Activated naive CD4-positive, alpha-beta T cell treated with anti-CD3 and anti-CD28 coated beads for 36 hours (primary cell): ENCODE measurements at regions not wholly inside any gene's neighbourhood (a gene's known extent, or its start where the extent isn't known, plus 50 kb on each side); places are given as distances from the start of the nearest gene placed in this dataset.

Source experiments
- CTCF ChIA-PET: fragments of 350-600 bp; sonication (Branson Sonifier 250); formaldehyde crosslinking; loops from one replicate; lab custom pipeline; 2021; ENCODE audit warnings: antibody characterized with exemption; lab: Charles Lee
- DNase-seq: peaks from one replicate; pipeline ENCODE4 v3.0.0-alpha.2; 2020
- H3K27ac Mint-ChIP-seq: one replicate; pipeline ENCODE4 v1.8.0; 2021; ENCODE audit warnings: mild to moderate bottlenecking, mixed read lengths
- H3K27me3 Mint-ChIP-seq: one replicate; pipeline ENCODE4 v1.8.0; 2021; ENCODE audit warnings: low read depth, mixed read lengths
- H3K36me3 Mint-ChIP-seq: one replicate; pipeline ENCODE4 v1.8.0; 2021; ENCODE audit warnings: low read depth, mixed read lengths
- H3K4me1 Mint-ChIP-seq: one replicate; pipeline ENCODE4 v1.8.0; 2021; ENCODE audit warnings: low read depth, mixed read lengths
- H3K4me3 Mint-ChIP-seq: one replicate; pipeline ENCODE4 v1.8.0; 2021; ENCODE audit warnings: mild to moderate bottlenecking, moderate library complexity, mixed read lengths
- H3K9me3 Mint-ChIP-seq: one replicate; pipeline ENCODE4 v1.8.0; 2021; ENCODE audit warnings: mixed read lengths
- intact Hi-C: fragments of 100-400 bp; cut with micrococcal nuclease; formaldehyde crosslinking; loops from one replicate; pipeline ENCODE4 v1.15.1; 2023

- intact Hi-C loops = no loop called here
- CTCF ChIA-PET = no interaction called here
- no peak overlapping the region for H3K4me3 Mint-ChIP-seq
- H3K36me3 Mint-ChIP-seq = no peaks in the 10 kb centered on the region
- no peak for DNase-seq
- H3K27ac Mint-ChIP-seq = no peak overlapping the region
- no peaks in the 10 kb centered on the region for H3K4me1 Mint-ChIP-seq
- no peaks in the 10 kb centered on the region for H3K9me3 Mint-ChIP-seq
- no peaks in the 10 kb centered on the region for H3K27me3 Mint-ChIP-seq
Measured at GRCh38 chr1:244106837-244107493, 55.9 kb downstream of the ZBTB18 start.

- no peaks in the 10 kb centered on the region for H3K4me1 Mint-ChIP-seq
- H3K4me3 Mint-ChIP-seq = no peak overlapping the region
- intact Hi-C loops = no loop called here
- no peak for DNase-seq
- H3K27ac Mint-ChIP-seq = no peak overlapping the region
- CTCF ChIA-PET = no interaction called here
- no peaks in the 10 kb centered on the region for H3K36me3 Mint-ChIP-seq
- no peaks in the 10 kb centered on the region for H3K27me3 Mint-ChIP-seq
- H3K9me3 Mint-ChIP-seq = no peaks in the 10 kb centered on the region
Measured at GRCh38 chr1:244111027-244111426, 59.9 kb downstream of the ZBTB18 start.

- CTCF ChIA-PET = no interaction called here
- no peak for DNase-seq
- Mint-ChIP-seq H3K9me3 (peaks cover 3% of the 10 kb centered on the region), H3K27me3 (no peaks in the 10 kb centered on the region), H3K36me3 (no peaks in the 10 kb centered on the region), H3K4me1 (no peaks in the 10 kb centered on the region), H3K4me3 (no peak overlapping the region), H3K27ac (no peak overlapping the region)
- intact Hi-C loops = no loop called here
Measured at GRCh38 chr1:244112041-244112440, 61.0 kb downstream of the ZBTB18 start.

GRCh38 chr1:244112636-244113035 lies 61.6 kb downstream of the ZBTB18 start:
- H3K27ac Mint-ChIP-seq = no peak overlapping the region
- no peak overlapping the region for H3K4me3 Mint-ChIP-seq
- no peak for DNase-seq
- CTCF ChIA-PET = no interaction called here
- no peaks in the 10 kb centered on the region for H3K36me3 Mint-ChIP-seq
- H3K27me3 Mint-ChIP-seq = no peaks in the 10 kb centered on the region
- peaks cover 3% of the 10 kb centered on the region for H3K9me3 Mint-ChIP-seq
- H3K4me1 Mint-ChIP-seq = no peaks in the 10 kb centered on the region
- intact Hi-C loops = no loop called here

GRCh38 chr1:244113532-244114320 lies 62.6 kb downstream of the ZBTB18 start:
- Mint-ChIP-seq H3K4me1 (no peaks in the 10 kb centered on the region), H3K9me3 (peaks cover 3% of the 10 kb centered on the region), H3K36me3 (no peaks in the 10 kb centered on the region), H3K27me3 (no peaks in the 10 kb centered on the region), H3K4me3 (no peak overlapping the region), H3K27ac (no peak overlapping the region)
- CTCF ChIA-PET = no interaction called here
- intact Hi-C loops = no loop called here
- no peak for DNase-seq

- H3K9me3 Mint-ChIP-seq = peaks cover 3% of the 10 kb centered on the region
- no peaks in the 10 kb centered on the region for H3K36me3 Mint-ChIP-seq
- intact Hi-C loops = loop anchor here (5.0 kb wide), 1 partner anchor 157 kb away; no protein-coding TSS in a partner anchor
- no peak overlapping the region for H3K4me3 Mint-ChIP-seq
- DNase-seq = no peak
- H3K27ac Mint-ChIP-seq = no peak overlapping the region
- CTCF ChIA-PET = no interaction called here
- no peaks in the 10 kb centered on the region for H3K4me1 Mint-ChIP-seq
- H3K27me3 Mint-ChIP-seq = no peaks in the 10 kb centered on the region
Measured at GRCh38 chr1:244114892-244115291, 63.8 kb downstream of the ZBTB18 start.

- CTCF ChIA-PET = interaction anchor here (0.6 kb wide), 1 partner anchor 49 kb away, joined by 5 read pairs; no protein-coding TSS in a partner anchor
Measured at GRCh38 chr1:244116946-244117345, 65.9 kb downstream of the ZBTB18 start.

GRCh38 chr1:244118109-244118761 lies 67.2 kb downstream of the ZBTB18 start:
- no peaks in the 10 kb centered on the region for H3K4me1 Mint-ChIP-seq
- H3K27me3 Mint-ChIP-seq = no peaks in the 10 kb centered on the region
- no peak overlapping the region for H3K27ac Mint-ChIP-seq
- CTCF ChIA-PET = no interaction called here
- intact Hi-C loops = loop anchor here (5.0 kb wide), 1 partner anchor 154 kb away; no protein-coding TSS in a partner anchor
- H3K4me3 Mint-ChIP-seq = no peak overlapping the region
- no peak for DNase-seq
- H3K9me3 Mint-ChIP-seq = peaks cover 3% of the 10 kb centered on the region
- H3K36me3 Mint-ChIP-seq = no peaks in the 10 kb centered on the region

More at GRCh38 chr1:244116946-244117345, 65.9 kb downstream of the ZBTB18 start:
- H3K4me3 Mint-ChIP-seq = no peak overlapping the region
- no peaks in the 10 kb centered on the region for H3K4me1 Mint-ChIP-seq
- H3K27me3 Mint-ChIP-seq = no peaks in the 10 kb centered on the region
- intact Hi-C loops = loop anchor here (5.0 kb wide), 1 partner anchor 155 kb away; no protein-coding TSS in a partner anchor
- no peak overlapping the region for H3K27ac Mint-ChIP-seq
- peaks cover 3% of the 10 kb centered on the region for H3K9me3 Mint-ChIP-seq
- no peak for DNase-seq
- no peaks in the 10 kb centered on the region for H3K36me3 Mint-ChIP-seq

GRCh38 chr1:244128591-244129383 lies 77.7 kb downstream of the ZBTB18 start:
- H3K9me3 Mint-ChIP-seq = peaks cover 3% of the 10 kb centered on the region
- H3K4me3 Mint-ChIP-seq = no peak overlapping the region
- no peaks in the 10 kb centered on the region for H3K36me3 Mint-ChIP-seq
- no peak overlapping the region for H3K27ac Mint-ChIP-seq
- no peak for DNase-seq
- CTCF ChIA-PET = no interaction called here
- H3K4me1 Mint-ChIP-seq = peaks cover 6% of the 10 kb centered on the region
- intact Hi-C loops = no loop called here
- H3K27me3 Mint-ChIP-seq = no peaks in the 10 kb centered on the region

- Mint-ChIP-seq H3K4me3 (peak overlapping the region; percentile 47), H3K9me3 (no peaks in the 10 kb centered on the region), H3K27me3 (peaks cover 3% of the 10 kb centered on the region), H3K36me3 (no peaks in the 10 kb centered on the region), H3K4me1 (peaks cover 10% of the 10 kb centered on the region), H3K27ac (no peak overlapping the region)
- intact Hi-C loops = no loop called here
- CTCF ChIA-PET = no interaction called here
- DNase-seq = no peak
Measured at GRCh38 chr1:244137276-244137675, 86.2 kb downstream of the ZBTB18 start.

GRCh38 chr1:244137725-244138124 lies 86.6 kb downstream of the ZBTB18 start:
- intact Hi-C loops = no loop called here
- no peak overlapping the region for H3K27ac Mint-ChIP-seq
- no peaks in the 10 kb centered on the region for H3K36me3 Mint-ChIP-seq
- H3K4me3 Mint-ChIP-seq = peak overlapping the region; percentile 47
- peak; percentile 21 for DNase-seq
- H3K9me3 Mint-ChIP-seq = no peaks in the 10 kb centered on the region
- H3K27me3 Mint-ChIP-seq = peaks cover 3% of the 10 kb centered on the region
- peaks cover 10% of the 10 kb centered on the region for H3K4me1 Mint-ChIP-seq
- CTCF ChIA-PET = interaction anchor here (0.7 kb wide), 1 partner anchor 15 kb away, joined by 7 read pairs; no protein-coding TSS in a partner anchor

GRCh38 chr1:244138399-244138798 lies 87.3 kb downstream of the ZBTB18 start:
- Mint-ChIP-seq H3K36me3 (no peaks in the 10 kb centered on the region), H3K27me3 (peaks cover 3% of the 10 kb centered on the region), H3K27ac (no peak overlapping the region), H3K4me3 (no peak overlapping the region), H3K9me3 (no peaks in the 10 kb centered on the region), H3K4me1 (peaks cover 10% of the 10 kb centered on the region)
- intact Hi-C loops = no loop called here
- CTCF ChIA-PET = interaction anchor here (0.7 kb wide), 1 partner anchor 16 kb away, joined by 7 read pairs; no protein-coding TSS in a partner anchor
- no peak for DNase-seq
